WTC11 (cell line): ENCODE measurements at regions not wholly inside any gene's neighbourhood (a gene's known extent, or its start where the extent isn't known, plus 50 kb on each side); places are given as distances from the start of the nearest gene placed in this dataset.

Source experiments
- ATAC-seq: fragments of 200-7000 bp; cut with Tn5 transposase; 2 replicates; pipeline ENCODE4 v1.10.0; 2021; ENCODE audit warnings: mild to moderate bottlenecking, moderate library complexity
- CTCF ChIA-PET: fragments of 300-600 bp; sonication (Branson Sonifier 250); formaldehyde crosslinking; loops from one replicate; lab custom pipeline; 2021; ENCODE audit warnings: antibody characterized with exemption; lab: Charles Lee
- POLR2A ChIA-PET: fragments of 350-600 bp; sonication (Branson Sonifier 250); formaldehyde crosslinking; loops from one replicate; lab custom pipeline; 2021; ENCODE audit warnings: antibody characterized with exemption; lab: Charles Lee
- DNase-seq: peaks from one replicate; pipeline ENCODE4 v3.0.0; 2021; ENCODE audit warnings: low spot score
- H3K27ac Mint-ChIP-seq: 2 replicates; pipeline ENCODE4 v1.8.0; 2021; ENCODE audit warnings: mixed read lengths
- H3K27me3 Mint-ChIP-seq: 2 replicates; pipeline ENCODE4 v1.8.0; 2021; ENCODE audit warnings: low read depth, mild to moderate bottlenecking, moderate library complexity, mixed read lengths
- H3K36me3 Mint-ChIP-seq: 2 replicates; pipeline ENCODE4 v1.8.0; 2021; ENCODE audit warnings: mixed read lengths
- H3K4me1 Mint-ChIP-seq: 2 replicates; pipeline ENCODE4 v1.8.0; 2022; ENCODE audit warnings: mixed read lengths
- H3K4me3 Mint-ChIP-seq: 2 replicates; pipeline ENCODE4 v1.8.0; 2021; ENCODE audit warnings: mild to moderate bottlenecking, moderate library complexity, mixed read lengths
- H3K9me3 Mint-ChIP-seq: 2 replicates; pipeline ENCODE4 v1.8.0; 2021; ENCODE audit warnings: mixed read lengths
- ATF1 ChIP-seq: sonication (generic); formaldehyde crosslinking; IDR thresholded peaks from 2 replicates; pipeline ENCODE4 v1.8.1; 2023; ENCODE audit warnings: mild to moderate bottlenecking, moderate library complexity, missing genetic modification reagents
- CBFB ChIP-seq: sonication (generic); formaldehyde crosslinking; IDR thresholded peaks from 2 replicates; pipeline ENCODE4 v1.8.1; 2022; ENCODE audit warnings: mild to moderate bottlenecking, low read depth, missing genetic modification reagents
- CREB1 ChIP-seq: sonication (generic); formaldehyde crosslinking; IDR thresholded peaks from 2 replicates; pipeline ENCODE4 v1.8.0; 2023; ENCODE audit warnings: mild to moderate bottlenecking, missing genetic modification reagents
- FOXK1 ChIP-seq: sonication (generic); formaldehyde crosslinking; IDR thresholded peaks from 2 replicates; pipeline ENCODE4 v1.8.0; 2022; ENCODE audit warnings: mild to moderate bottlenecking, moderate library complexity, missing genetic modification reagents
- GTF2I ChIP-seq: fragments of 250-450 bp; sonication (Bioruptor Pico); conservative IDR thresholded peaks from 2 replicates; pipeline ENCODE4 v1.4.0; 2021; ENCODE audit warnings: mild to moderate bottlenecking
- JUN ChIP-seq: sonication (generic); formaldehyde crosslinking; IDR thresholded peaks from 2 replicates; pipeline ENCODE4 v1.8.0; 2023; ENCODE audit warnings: mild to moderate bottlenecking, missing genetic modification reagents
- MXD4 ChIP-seq: fragments of 250-450 bp; sonication (Bioruptor Pico); IDR thresholded peaks from 2 replicates; pipeline ENCODE4 v1.8.0; 2021; ENCODE audit warnings: mild to moderate bottlenecking, moderate library complexity, borderline replicate concordance
- NR2C2 ChIP-seq: sonication (generic); formaldehyde crosslinking; IDR thresholded peaks from 2 replicates; pipeline ENCODE4 v1.8.0; 2022; ENCODE audit warnings: mild to moderate bottlenecking, missing genetic modification reagents
- PRRX2 ChIP-seq: fragments of 250-450 bp; sonication (Bioruptor Pico); IDR thresholded peaks from 2 replicates; pipeline ENCODE4 v1.8.0; 2021; ENCODE audit warnings: mild to moderate bottlenecking
- RORB ChIP-seq: fragments of 250-450 bp; sonication (Bioruptor Pico); IDR thresholded peaks from 2 replicates; pipeline ENCODE4 v1.9.0; 2021; ENCODE audit warnings: mild to moderate bottlenecking
- SMAD3 ChIP-seq: sonication (generic); formaldehyde crosslinking; IDR thresholded peaks from 2 replicates; pipeline ENCODE4 v1.8.0; 2022; ENCODE audit warnings: missing genetic modification reagents, mild to moderate bottlenecking, borderline replicate concordance
- SMAD4 ChIP-seq: sonication (generic); formaldehyde crosslinking; IDR thresholded peaks from 2 replicates; pipeline ENCODE4 v1.8.0; 2022; ENCODE audit warnings: mild to moderate bottlenecking, missing genetic modification reagents
- TEAD1 ChIP-seq: sonication (generic); formaldehyde crosslinking; IDR thresholded peaks from 2 replicates; pipeline ENCODE4 v1.8.0; 2022; ENCODE audit warnings: mild to moderate bottlenecking, missing genetic modification reagents
- ZNF219 ChIP-seq: sonication (generic); formaldehyde crosslinking; IDR thresholded peaks from 2 replicates; pipeline ENCODE4 v1.8.0; 2023; ENCODE audit warnings: missing genetic modification reagents, mild to moderate bottlenecking, borderline replicate concordance
- ZNF317 ChIP-seq: sonication (generic); formaldehyde crosslinking; IDR thresholded peaks from 2 replicates; pipeline ENCODE4 v1.8.1; 2023; ENCODE audit warnings: low read depth, mild to moderate bottlenecking, moderate library complexity, missing genetic modification reagents, borderline replicate concordance
- ZNF423 ChIP-seq: fragments of 250-450 bp; sonication (Bioruptor Pico); IDR thresholded peaks from 2 replicates; pipeline ENCODE4 v2.1.2; 2022; ENCODE audit warnings: mild to moderate bottlenecking, moderate library complexity
- TF ChIP-seq, protein P1 (sequence below): sonication (generic); formaldehyde crosslinking; IDR thresholded peaks from 2 replicates; pipeline ENCODE4 v1.8.0; 2023; ENCODE audit warnings: mild to moderate bottlenecking, missing genetic modification reagents
- TF ChIP-seq, protein P2 (sequence below): sonication (generic); formaldehyde crosslinking; IDR thresholded peaks from 2 replicates; pipeline ENCODE4 v1.8.1; 2023; ENCODE audit warnings: mild to moderate bottlenecking, missing genetic modification reagents, borderline replicate concordance
- TF ChIP-seq, protein P3 (sequence below): sonication (generic); formaldehyde crosslinking; IDR thresholded peaks from 2 replicates; pipeline ENCODE4 v1.8.1; 2023; ENCODE audit warnings: mild to moderate bottlenecking, missing genetic modification reagents, moderate library complexity
- TF ChIP-seq, protein P4 (sequence below): fragments of 250-450 bp; sonication (Bioruptor Pico); IDR thresholded peaks from 2 replicates; pipeline ENCODE4 v1.9.0; 2021; ENCODE audit warnings: mild to moderate bottlenecking
- TF ChIP-seq, protein P5 (sequence below): sonication (generic); formaldehyde crosslinking; conservative IDR thresholded peaks from 2 replicates; pipeline ENCODE4 v1.8.1; 2023; ENCODE audit warnings: mild to moderate bottlenecking, low read depth, missing genetic modification reagents, moderate library complexity
- TF ChIP-seq, protein P6 (sequence below): sonication (generic); formaldehyde crosslinking; IDR thresholded peaks from 2 replicates; pipeline ENCODE4 v1.8.0; 2023; ENCODE audit warnings: missing genetic modification reagents, mild to moderate bottlenecking, borderline replicate concordance

DNA sequence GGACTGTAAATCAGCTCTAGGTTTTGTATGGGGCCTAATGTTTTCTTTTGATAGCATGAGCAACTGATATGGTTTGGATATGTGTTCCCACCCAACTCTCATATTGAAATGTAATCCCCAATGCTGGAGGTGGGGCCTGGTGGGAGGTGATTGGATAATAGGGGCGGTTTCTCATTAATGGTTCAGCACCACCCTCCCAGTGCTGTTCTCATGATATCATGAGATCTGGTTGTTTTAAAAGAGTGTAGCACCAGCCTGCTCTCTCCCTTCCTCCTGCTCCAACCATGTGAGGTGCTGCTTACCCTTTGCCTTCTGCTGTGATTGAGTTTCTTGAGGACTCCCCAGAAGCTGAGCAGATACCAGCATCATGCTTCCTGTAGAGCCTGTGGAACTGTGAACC lies 140.2 kb upstream of the SKOR2 start (continued):
- TF ChIP-seq, protein P1, sequence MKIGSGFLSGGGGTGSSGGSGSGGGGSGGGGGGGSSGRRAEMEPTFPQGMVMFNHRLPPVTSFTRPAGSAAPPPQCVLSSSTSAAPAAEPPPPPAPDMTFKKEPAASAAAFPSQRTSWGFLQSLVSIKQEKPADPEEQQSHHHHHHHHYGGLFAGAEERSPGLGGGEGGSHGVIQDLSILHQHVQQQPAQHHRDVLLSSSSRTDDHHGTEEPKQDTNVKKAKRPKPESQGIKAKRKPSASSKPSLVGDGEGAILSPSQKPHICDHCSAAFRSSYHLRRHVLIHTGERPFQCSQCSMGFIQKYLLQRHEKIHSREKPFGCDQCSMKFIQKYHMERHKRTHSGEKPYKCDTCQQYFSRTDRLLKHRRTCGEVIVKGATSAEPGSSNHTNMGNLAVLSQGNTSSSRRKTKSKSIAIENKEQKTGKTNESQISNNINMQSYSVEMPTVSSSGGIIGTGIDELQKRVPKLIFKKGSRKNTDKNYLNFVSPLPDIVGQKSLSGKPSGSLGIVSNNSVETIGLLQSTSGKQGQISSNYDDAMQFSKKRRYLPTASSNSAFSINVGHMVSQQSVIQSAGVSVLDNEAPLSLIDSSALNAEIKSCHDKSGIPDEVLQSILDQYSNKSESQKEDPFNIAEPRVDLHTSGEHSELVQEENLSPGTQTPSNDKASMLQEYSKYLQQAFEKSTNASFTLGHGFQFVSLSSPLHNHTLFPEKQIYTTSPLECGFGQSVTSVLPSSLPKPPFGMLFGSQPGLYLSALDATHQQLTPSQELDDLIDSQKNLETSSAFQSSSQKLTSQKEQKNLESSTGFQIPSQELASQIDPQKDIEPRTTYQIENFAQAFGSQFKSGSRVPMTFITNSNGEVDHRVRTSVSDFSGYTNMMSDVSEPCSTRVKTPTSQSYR = no peak
- TF ChIP-seq NR2C2 (CRISPR knock-in tag) = no peak
- TF ChIP-seq, protein P2, sequence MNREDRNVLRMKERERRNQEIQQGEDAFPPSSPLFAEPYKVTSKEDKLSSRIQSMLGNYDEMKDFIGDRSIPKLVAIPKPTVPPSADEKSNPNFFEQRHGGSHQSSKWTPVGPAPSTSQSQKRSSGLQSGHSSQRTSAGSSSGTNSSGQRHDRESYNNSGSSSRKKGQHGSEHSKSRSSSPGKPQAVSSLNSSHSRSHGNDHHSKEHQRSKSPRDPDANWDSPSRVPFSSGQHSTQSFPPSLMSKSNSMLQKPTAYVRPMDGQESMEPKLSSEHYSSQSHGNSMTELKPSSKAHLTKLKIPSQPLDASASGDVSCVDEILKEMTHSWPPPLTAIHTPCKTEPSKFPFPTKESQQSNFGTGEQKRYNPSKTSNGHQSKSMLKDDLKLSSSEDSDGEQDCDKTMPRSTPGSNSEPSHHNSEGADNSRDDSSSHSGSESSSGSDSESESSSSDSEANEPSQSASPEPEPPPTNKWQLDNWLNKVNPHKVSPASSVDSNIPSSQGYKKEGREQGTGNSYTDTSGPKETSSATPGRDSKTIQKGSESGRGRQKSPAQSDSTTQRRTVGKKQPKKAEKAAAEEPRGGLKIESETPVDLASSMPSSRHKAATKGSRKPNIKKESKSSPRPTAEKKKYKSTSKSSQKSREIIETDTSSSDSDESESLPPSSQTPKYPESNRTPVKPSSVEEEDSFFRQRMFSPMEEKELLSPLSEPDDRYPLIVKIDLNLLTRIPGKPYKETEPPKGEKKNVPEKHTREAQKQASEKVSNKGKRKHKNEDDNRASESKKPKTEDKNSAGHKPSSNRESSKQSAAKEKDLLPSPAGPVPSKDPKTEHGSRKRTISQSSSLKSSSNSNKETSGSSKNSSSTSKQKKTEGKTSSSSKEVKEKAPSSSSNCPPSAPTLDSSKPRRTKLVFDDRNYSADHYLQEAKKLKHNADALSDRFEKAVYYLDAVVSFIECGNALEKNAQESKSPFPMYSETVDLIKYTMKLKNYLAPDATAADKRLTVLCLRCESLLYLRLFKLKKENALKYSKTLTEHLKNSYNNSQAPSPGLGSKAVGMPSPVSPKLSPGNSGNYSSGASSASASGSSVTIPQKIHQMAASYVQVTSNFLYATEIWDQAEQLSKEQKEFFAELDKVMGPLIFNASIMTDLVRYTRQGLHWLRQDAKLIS = no peak
- TF ChIP-seq, protein P3, sequence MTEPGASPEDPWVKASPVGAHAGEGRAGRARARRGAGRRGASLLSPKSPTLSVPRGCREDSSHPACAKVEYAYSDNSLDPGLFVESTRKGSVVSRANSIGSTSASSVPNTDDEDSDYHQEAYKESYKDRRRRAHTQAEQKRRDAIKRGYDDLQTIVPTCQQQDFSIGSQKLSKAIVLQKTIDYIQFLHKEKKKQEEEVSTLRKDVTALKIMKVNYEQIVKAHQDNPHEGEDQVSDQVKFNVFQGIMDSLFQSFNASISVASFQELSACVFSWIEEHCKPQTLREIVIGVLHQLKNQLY = no peak
- no peak for TF ChIP-seq SMAD3 (CRISPR knock-in tag)
- TF ChIP-seq JUN (CRISPR knock-in tag) = no peak
- TF ChIP-seq ZNF317 (CRISPR knock-in tag) = no peak
- no peak for TF ChIP-seq FOXK1 (CRISPR knock-in tag)
- no peak for TF ChIP-seq ZNF423 (CRISPR knock-in tag)
- TF ChIP-seq RORB (CRISPR knock-in tag) = no peak

DNA sequence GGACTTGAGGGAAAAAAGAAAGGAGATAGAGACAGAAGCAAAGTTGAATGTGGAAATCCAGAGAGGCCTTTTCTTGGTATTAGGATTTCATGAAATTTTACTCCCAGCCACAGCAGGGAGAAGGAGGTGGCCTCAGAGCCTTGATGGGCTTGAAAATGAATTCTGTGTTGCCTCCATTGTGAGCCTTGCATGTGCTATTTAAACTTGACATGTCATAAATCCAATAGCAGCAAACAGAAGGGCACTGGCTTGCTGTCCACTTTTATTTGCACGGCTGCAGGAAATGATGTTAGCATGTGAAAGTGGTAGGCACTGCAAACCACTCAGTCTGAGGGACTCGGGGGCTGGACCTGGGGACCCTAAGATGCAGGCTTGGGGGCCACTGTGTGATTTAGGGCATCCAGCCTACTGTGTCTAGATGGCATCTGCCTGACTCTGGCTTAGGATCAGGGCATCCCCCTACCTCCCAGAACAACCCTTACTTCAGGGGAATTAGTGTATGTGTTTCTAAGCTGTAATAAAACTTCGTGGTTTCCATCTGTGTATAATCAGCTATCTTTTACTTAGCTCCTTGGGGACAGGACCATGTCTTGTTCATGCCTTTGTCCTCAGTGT lies 139.1 kb upstream of the SKOR2 start:
- ChIA-PET POLR2A (no interaction called here), CTCF (interaction anchor here (1.0 kb wide), 1 partner anchor 359 kb away, joined by 3 read pairs; no protein-coding TSS in a partner anchor)
- Mint-ChIP-seq H3K36me3 (no peaks in the 10 kb centered on the region), H3K9me3 (peaks cover 8% of the 10 kb centered on the region; the same call in 1 of the 2 replicates), H3K27ac (no peak overlapping the region), H3K4me1 (peaks cover 3% of the 10 kb centered on the region), H3K27me3 (no peaks in the 10 kb centered on the region), H3K4me3 (no peak overlapping the region)
- DNase-seq = no peak
- no peak for ATAC-seq
- TF ChIP-seq, protein P4, sequence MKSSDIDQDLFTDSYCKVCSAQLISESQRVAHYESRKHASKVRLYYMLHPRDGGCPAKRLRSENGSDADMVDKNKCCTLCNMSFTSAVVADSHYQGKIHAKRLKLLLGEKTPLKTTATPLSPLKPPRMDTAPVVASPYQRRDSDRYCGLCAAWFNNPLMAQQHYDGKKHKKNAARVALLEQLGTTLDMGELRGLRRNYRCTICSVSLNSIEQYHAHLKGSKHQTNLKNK (CRISPR knock-in tag) = no peak
- no peak for TF ChIP-seq ATF1
- TF ChIP-seq CBFB (CRISPR knock-in tag) = no peak
- TF ChIP-seq TEAD1 (CRISPR knock-in tag) = no peak
- TF ChIP-seq SMAD4 (CRISPR knock-in tag) = no peak
- TF ChIP-seq, protein P5, sequence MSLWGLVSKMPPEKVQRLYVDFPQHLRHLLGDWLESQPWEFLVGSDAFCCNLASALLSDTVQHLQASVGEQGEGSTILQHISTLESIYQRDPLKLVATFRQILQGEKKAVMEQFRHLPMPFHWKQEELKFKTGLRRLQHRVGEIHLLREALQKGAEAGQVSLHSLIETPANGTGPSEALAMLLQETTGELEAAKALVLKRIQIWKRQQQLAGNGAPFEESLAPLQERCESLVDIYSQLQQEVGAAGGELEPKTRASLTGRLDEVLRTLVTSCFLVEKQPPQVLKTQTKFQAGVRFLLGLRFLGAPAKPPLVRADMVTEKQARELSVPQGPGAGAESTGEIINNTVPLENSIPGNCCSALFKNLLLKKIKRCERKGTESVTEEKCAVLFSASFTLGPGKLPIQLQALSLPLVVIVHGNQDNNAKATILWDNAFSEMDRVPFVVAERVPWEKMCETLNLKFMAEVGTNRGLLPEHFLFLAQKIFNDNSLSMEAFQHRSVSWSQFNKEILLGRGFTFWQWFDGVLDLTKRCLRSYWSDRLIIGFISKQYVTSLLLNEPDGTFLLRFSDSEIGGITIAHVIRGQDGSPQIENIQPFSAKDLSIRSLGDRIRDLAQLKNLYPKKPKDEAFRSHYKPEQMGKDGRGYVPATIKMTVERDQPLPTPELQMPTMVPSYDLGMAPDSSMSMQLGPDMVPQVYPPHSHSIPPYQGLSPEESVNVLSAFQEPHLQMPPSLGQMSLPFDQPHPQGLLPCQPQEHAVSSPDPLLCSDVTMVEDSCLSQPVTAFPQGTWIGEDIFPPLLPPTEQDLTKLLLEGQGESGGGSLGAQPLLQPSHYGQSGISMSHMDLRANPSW = no peak
- no peak for TF ChIP-seq PRRX2 (CRISPR knock-in tag)
- no peak for TF ChIP-seq MXD4
- TF ChIP-seq ZNF219 (CRISPR knock-in tag) = no peak
- TF ChIP-seq, protein P6, sequence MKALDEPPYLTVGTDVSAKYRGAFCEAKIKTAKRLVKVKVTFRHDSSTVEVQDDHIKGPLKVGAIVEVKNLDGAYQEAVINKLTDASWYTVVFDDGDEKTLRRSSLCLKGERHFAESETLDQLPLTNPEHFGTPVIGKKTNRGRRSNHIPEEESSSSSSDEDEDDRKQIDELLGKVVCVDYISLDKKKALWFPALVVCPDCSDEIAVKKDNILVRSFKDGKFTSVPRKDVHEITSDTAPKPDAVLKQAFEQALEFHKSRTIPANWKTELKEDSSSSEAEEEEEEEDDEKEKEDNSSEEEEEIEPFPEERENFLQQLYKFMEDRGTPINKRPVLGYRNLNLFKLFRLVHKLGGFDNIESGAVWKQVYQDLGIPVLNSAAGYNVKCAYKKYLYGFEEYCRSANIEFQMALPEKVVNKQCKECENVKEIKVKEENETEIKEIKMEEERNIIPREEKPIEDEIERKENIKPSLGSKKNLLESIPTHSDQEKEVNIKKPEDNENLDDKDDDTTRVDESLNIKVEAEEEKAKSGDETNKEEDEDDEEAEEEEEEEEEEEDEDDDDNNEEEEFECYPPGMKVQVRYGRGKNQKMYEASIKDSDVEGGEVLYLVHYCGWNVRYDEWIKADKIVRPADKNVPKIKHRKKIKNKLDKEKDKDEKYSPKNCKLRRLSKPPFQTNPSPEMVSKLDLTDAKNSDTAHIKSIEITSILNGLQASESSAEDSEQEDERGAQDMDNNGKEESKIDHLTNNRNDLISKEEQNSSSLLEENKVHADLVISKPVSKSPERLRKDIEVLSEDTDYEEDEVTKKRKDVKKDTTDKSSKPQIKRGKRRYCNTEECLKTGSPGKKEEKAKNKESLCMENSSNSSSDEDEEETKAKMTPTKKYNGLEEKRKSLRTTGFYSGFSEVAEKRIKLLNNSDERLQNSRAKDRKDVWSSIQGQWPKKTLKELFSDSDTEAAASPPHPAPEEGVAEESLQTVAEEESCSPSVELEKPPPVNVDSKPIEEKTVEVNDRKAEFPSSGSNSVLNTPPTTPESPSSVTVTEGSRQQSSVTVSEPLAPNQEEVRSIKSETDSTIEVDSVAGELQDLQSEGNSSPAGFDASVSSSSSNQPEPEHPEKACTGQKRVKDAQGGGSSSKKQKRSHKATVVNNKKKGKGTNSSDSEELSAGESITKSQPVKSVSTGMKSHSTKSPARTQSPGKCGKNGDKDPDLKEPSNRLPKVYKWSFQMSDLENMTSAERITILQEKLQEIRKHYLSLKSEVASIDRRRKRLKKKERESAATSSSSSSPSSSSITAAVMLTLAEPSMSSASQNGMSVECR (CRISPR knock-in tag) = no peak
- no peak for TF ChIP-seq CREB1
- no peak for TF ChIP-seq GTF2I (CRISPR knock-in tag)
- no peak for TF ChIP-seq JUN (CRISPR knock-in tag)
